GM12875 (cell line): ENCODE measurements at regions not wholly inside any gene's neighbourhood (a gene's known extent, or its start where the extent isn't known, plus 50 kb on each side); places are given as distances from the start of the nearest gene placed in this dataset.
"Not testable (repeated sequence)": the region's sequence is repeated elsewhere in the genome, so short reads cannot be mapped to it uniquely, and the experiment has no call there.

Experiments
- H3K4me3 ChIP-seq: one replicate; pipeline ENCODE4 v1.5.1; 2011; ENCODE audit warnings: low read depth, low read length, control low read depth
- TF ChIP-seq, protein P1 (sequence below): IDR thresholded peaks from 2 replicates; pipeline ENCODE4 v1.5.1; 2011; ENCODE audit warnings: low read depth, mild to moderate bottlenecking, control low read depth, inconsistent platforms, low read length, moderate library complexity, borderline replicate concordance; ENCODE audit not compliant: insufficient read depth

- H3K4me3 ChIP-seq = no peak overlapping the region
- TF ChIP-seq, protein P1, sequence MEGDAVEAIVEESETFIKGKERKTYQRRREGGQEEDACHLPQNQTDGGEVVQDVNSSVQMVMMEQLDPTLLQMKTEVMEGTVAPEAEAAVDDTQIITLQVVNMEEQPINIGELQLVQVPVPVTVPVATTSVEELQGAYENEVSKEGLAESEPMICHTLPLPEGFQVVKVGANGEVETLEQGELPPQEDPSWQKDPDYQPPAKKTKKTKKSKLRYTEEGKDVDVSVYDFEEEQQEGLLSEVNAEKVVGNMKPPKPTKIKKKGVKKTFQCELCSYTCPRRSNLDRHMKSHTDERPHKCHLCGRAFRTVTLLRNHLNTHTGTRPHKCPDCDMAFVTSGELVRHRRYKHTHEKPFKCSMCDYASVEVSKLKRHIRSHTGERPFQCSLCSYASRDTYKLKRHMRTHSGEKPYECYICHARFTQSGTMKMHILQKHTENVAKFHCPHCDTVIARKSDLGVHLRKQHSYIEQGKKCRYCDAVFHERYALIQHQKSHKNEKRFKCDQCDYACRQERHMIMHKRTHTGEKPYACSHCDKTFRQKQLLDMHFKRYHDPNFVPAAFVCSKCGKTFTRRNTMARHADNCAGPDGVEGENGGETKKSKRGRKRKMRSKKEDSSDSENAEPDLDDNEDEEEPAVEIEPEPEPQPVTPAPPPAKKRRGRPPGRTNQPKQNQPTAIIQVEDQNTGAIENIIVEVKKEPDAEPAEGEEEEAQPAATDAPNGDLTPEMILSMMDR = no peak
Observed at GRCh38 chr7:146057958-146058357, 58.6 kb upstream of the CNTNAP2 start.

DNA sequence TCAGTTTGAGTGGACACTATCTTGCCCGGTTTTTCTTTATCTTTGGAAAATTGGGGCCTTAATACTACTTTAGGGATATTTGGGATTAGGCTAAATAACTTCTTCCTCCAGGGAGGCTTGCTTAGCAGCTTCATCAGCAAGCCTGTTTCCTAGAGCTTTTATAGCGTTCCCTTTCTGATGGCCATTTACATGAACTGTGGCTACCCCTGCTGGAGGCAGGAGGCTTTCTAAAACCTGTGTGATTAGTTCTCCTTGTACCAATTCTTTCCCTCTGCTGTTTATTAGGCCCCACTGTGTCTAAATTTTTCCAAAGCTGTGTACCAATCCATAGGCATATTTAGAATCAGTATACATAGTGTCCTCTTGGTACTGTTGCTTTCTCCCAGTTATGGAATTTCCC lies 61.7 kb upstream of the CNTNAP2 start:
- TF ChIP-seq, protein P1 = no peak
- no peak overlapping the region for H3K4me3 ChIP-seq

GRCh38 chr7:146053492-146053891 lies 63.1 kb upstream of the CNTNAP2 start:
- H3K4me3 ChIP-seq = no peak overlapping the region
- TF ChIP-seq, protein P1 = no peak

DNA sequence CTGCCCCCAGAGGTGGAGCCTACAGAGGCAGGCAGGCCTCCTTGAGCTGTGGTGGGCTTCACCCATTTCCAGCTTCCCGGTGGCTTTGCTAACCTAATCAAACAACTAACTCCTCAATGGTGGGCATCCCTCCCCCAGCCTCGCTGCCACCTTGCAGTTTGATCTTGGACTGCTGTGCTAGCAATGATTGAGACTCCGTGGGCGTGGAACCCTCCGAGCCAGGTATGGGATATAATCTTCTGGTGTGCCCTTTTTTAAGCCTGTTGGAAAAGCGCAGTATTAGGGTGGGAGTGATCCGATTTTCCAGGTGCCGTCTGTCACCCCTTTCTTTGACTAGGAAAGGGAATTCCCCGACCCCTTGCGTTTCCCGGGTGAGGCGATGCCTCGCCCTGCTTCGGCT lies 73.3 kb upstream of the CNTNAP2 start:
- H3K4me3 ChIP-seq = not testable (repeated sequence)

- no peak overlapping the region for H3K4me3 ChIP-seq
- TF ChIP-seq, protein P1 = no peak
Observed at GRCh38 chr7:146028251-146028750, 88.3 kb upstream of the CNTNAP2 start.

- H3K4me3 ChIP-seq = no peak overlapping the region
- TF ChIP-seq, protein P1 = no peak
Observed at GRCh38 chr7:146027243-146027642, 89.4 kb upstream of the CNTNAP2 start.

- TF ChIP-seq, protein P1 = no peak
- no peak overlapping the region for H3K4me3 ChIP-seq
Observed at GRCh38 chr7:146022776-146023175, 93.8 kb upstream of the CNTNAP2 start.

GRCh38 chr7:146019041-146020004 lies 97.3 kb upstream of the CNTNAP2 start:
- not testable (repeated sequence) for H3K4me3 ChIP-seq

GRCh38 chr7:146017366-146017765 lies 99.2 kb upstream of the CNTNAP2 start:
- H3K4me3 ChIP-seq = not testable (repeated sequence)

DNA sequence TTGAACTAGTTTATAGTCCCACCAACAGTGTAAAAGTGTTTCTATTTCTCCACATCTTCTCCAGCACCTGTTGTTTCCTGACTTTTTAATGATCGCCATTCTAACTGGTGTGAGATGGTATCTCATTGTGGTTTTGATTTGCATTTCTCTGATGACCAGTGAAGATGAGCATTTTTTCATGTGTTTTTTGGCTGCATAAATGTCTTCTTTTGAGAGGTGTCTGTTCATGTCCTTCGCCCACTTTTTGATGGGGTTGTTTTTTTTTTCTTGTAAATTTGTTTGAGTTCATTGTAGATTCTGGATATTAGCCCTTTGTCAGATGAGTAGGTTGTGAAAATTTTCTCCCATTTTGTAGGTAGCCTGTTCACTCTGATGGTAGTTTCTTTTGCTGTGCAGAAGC lies 102.4 kb upstream of the CNTNAP2 start:
- H3K4me3 ChIP-seq = not testable (repeated sequence)
